Stomach (tissue), 8 donors: ENCODE measurements at regions not wholly inside any gene's neighbourhood (a gene's known extent, or its start where the extent isn't known, plus 50 kb on each side); places are given as distances from the start of the nearest gene placed in this dataset.

Experiments
- DNase-seq, 2 donors: peaks; one replicate each; pipeline versions ENCODE4 v3.0.0 to v3.0.0-alpha.2; 2013 to 2019
- H3K27ac ChIP-seq, 5 donors: fragments of 200-600 bp in 4 of 5; sonication (generic) in 4 of 5; one replicate each; pipeline ENCODE4 v1.5.1; 2013 to 2019; ENCODE audit warnings: mild to moderate bottlenecking in 1 of 5, moderate library complexity in 1 of 5
- H3K27me3 ChIP-seq, 3 donors: fragments of 200-600 bp; sonication (generic); one replicate each; pipeline ENCODE4 v1.5.1; 2017 to 2019; ENCODE audit warnings: mixed run types in 1 of 3
- H3K36me3 ChIP-seq, 4 donors: fragments of 200-600 bp; sonication (generic); 1 replicate in 3 of 4; 2 replicates in 1 of 4; pipeline ENCODE4 v1.5.1; 2016 to 2019
- H3K4me1 ChIP-seq, 4 donors: fragments of 200-600 bp; sonication (generic); one replicate each; pipeline ENCODE4 v1.5.1; 2016 to 2019
- H3K4me3 ChIP-seq, 4 donors: fragments of 200-600 bp; sonication (generic) in 3 of 4; one replicate each; pipeline ENCODE4 v1.5.1; 2016 to 2019; ENCODE audit warnings: mild to moderate bottlenecking in 1 of 4
- H3K9me3 ChIP-seq, 4 donors: fragments of 200-600 bp; sonication (generic); one replicate each; pipeline ENCODE4 v1.5.1; 2016 to 2019
- EP300 ChIP-seq: sonication (generic); formaldehyde crosslinking; IDR thresholded peaks from one replicate; pipeline ENCODE4 v1.6.1; 2017; ENCODE audit warnings: antibody characterized with exemption
- POLR2A ChIP-seq, 4 donors: fragments of 450-650 bp; IDR thresholded peaks; one replicate each; pipeline ENCODE4 v1.6.1; 2016; ENCODE audit warnings: antibody characterized with exemption in 4 of 4, control low read depth in 2 of 4, mild to moderate bottlenecking in 1 of 4, moderate library complexity in 1 of 4
- POLR2AphosphoS5 ChIP-seq, 3 donors: sonication (generic); formaldehyde crosslinking; IDR thresholded peaks; one replicate each; pipeline ENCODE4 v1.6.1; 2016; ENCODE audit warnings: antibody characterized with exemption in 3 of 3
- WGBS, 5 donors: extraction: QIAGEN DNeasy Blood & Tissue Kit in 3 of 5; methylation state at CpG; one replicate each; pipeline versions ENCODE4 v1.1.5 to v1.1.7; 2013 to 2018; 5-methylcytosine and 5-hydroxymethylcytosine counted together
- intact Hi-C: fragments of 100-400 bp; cut with DNase I; formaldehyde crosslinking; loops from one replicate; pipeline ENCODE4 v1.15.1; 2023; ENCODE audit warnings: low total_unique reads
- TF ChIP-seq, protein P1 (sequence below), 7 experiments: fragments of 450-650 bp in 4 of 7; fragments of 200-600 bp in 3 of 7; sonication (generic) in 3 of 7; IDR thresholded peaks; one replicate each; pipeline ENCODE4 v1.5.1; 2016 to 2019; ENCODE audit warnings: antibody characterized with exemption in 7 of 7, control low read depth in 2 of 7, mild to moderate bottlenecking in 1 of 7
- donor health status: healthy with polysubstance abuse.
- donor health status: Bipolar disorder and iron deficiency.
- donor health status: healthy.

DNA sequence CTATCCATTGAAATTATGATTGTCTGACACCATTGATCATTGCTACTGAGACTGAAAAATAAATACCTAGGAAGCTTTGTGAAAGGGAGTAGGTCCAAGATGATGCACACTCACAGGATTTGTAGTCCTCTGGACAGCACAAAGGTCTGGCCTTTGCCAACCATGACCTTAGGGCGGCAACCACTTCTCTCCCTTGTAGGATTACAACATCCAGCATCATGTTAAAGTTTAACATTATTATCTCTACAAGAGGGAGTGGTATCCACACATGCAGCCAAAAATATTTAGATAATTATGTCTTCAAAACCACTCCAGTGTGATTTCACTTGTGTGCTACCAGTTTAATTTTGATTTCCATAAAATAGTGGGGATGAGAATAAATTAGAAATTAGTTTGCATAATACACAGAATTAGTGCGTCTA, 51.1 kb upstream of the NHSL1 start:
- intact Hi-C loops, result no loop called here
- 41 to 59% (median 51%) methylated on average over 2 of the region's 2 CpGs for WGBS, 5 donors
- no peak for DNase-seq
- Histone ChIP-seq H3K4me1 (peaks cover 0 to 23% (median 12%) of the 10 kb centered on the region in 4 donors), H3K9me3 (no peaks in the 10 kb centered on the region), H3K36me3 (no peaks in the 10 kb centered on the region), H3K27ac (peak overlapping the region in 2 of 5 donors; percentile 16 to 50), H3K4me3 (no peak overlapping the region), H3K27me3 (no peaks in the 10 kb centered on the region)
- TF ChIP-seq EP300 (no peak), POLR2A (IDR thresholded peaks at IDR 0.05) (no peak), POLR2AphosphoS5 (IDR thresholded peaks at IDR 0.05) (no peak)
- TF ChIP-seq, protein P1, sequence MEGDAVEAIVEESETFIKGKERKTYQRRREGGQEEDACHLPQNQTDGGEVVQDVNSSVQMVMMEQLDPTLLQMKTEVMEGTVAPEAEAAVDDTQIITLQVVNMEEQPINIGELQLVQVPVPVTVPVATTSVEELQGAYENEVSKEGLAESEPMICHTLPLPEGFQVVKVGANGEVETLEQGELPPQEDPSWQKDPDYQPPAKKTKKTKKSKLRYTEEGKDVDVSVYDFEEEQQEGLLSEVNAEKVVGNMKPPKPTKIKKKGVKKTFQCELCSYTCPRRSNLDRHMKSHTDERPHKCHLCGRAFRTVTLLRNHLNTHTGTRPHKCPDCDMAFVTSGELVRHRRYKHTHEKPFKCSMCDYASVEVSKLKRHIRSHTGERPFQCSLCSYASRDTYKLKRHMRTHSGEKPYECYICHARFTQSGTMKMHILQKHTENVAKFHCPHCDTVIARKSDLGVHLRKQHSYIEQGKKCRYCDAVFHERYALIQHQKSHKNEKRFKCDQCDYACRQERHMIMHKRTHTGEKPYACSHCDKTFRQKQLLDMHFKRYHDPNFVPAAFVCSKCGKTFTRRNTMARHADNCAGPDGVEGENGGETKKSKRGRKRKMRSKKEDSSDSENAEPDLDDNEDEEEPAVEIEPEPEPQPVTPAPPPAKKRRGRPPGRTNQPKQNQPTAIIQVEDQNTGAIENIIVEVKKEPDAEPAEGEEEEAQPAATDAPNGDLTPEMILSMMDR (IDR thresholded peaks at IDR 0.05), result no peak

DNA sequence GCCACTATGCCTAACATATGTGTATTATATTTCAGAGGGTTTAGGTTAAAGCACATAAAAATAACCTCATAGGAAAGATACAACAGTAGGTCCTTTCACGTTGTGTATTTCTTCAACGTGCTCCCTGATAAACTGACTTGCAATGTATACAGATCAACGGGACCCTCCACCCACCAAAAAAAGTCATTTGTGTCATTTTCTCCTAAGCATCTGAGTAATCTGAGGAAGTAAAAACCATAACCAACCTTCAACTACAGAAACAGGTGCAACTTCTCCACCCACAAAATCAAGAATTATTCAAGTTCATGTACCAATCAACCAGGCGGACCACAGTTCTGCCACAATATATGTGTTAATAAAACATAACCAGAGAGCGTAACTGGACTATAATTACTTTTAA, 54.9 kb upstream of the NHSL1 start:
- Histone ChIP-seq H3K4me3 (no peak overlapping the region), H3K4me1 (peaks cover 0 to 20% (median 11%) of the 10 kb centered on the region in 4 donors), H3K27me3 (no peaks in the 10 kb centered on the region), H3K36me3 (no peaks in the 10 kb centered on the region), H3K27ac (no peak overlapping the region), H3K9me3 (no peaks in the 10 kb centered on the region)
- intact Hi-C loops, result no loop called here
- TF ChIP-seq EP300 (no peak), POLR2AphosphoS5 (IDR thresholded peaks at IDR 0.05) (no peak), POLR2A (IDR thresholded peaks at IDR 0.05) (no peak)
- TF ChIP-seq, protein P1 (IDR thresholded peaks at IDR 0.05), result no peak
- 41 to 58% (median 47%) methylated on average over 5 of the region's 5 CpGs for WGBS, 5 donors
- no peak for DNase-seq

DNA sequence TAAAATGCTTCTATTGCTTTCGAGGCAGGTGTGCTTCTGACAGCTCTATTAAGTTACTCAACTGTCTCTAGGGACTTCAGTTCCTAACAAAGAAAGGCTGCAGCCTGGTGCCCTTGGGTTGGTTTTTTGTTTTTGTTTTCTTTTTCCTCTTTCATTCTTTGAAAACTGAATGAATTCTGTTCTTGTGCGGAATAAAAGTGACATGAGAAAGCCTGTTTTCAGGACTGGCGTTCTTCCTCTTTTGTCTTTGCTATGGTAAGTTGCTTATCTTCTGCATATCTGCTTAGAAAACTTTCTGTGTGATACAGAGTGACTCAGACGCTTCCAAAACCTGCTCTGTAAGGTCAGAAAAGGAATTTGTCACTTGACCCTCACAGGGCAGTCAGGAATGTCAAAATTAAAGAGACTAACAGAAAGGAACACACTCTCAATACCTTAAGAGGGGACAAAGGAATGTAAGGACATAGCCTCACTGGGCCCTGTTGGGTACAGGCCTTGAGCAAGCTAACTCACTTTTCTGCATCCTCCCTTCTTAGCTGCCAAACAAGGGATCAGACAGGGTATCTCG, 56.2 kb upstream of the NHSL1 start:
- TF ChIP-seq EP300, result no peak
- TF ChIP-seq, protein P1 (IDR thresholded peaks at IDR 0.05), result no peak
- TF ChIP-seq POLR2A (IDR thresholded peaks at IDR 0.05), result no peak
- TF ChIP-seq POLR2AphosphoS5 (IDR thresholded peaks at IDR 0.05), result no peak
- intact Hi-C loops, result no loop called here
- Histone ChIP-seq H3K4me1 (peaks cover 4 to 16% (median 14%) of the 10 kb centered on the region in 4 donors), H3K27ac (peak overlapping the region in 3 of 5 donors; percentile 14 to 55 (median 46)), H3K36me3 (no peaks in the 10 kb centered on the region), H3K4me3 (no peak overlapping the region), H3K27me3 (no peaks in the 10 kb centered on the region), H3K9me3 (no peaks in the 10 kb centered on the region)
- no peak for DNase-seq
- 30 to 55% (median 40%) methylated on average over 5 of the region's 5 CpGs for WGBS, 5 donors

DNA sequence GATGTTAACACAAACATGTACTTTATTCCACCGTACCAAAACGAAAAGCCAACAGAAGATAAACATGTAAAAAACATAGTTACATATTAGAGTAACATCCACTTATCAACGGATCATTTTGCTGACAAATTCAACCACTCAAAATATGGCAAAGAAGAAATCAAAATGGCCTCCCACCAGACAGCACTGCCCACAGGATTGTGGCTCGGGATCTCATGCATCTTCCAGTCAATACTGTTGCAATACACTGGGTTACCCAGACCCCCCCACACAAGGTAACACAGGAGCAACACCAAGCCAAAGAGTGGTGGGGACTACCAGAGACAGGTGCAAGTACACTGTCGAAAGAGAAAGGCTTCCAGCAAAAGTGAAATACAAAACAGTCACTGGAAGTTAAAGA, 57.9 kb upstream of the NHSL1 start:
- no peak for DNase-seq
- no peaks in the 10 kb centered on the region for H3K9me3 ChIP-seq
- H3K36me3 ChIP-seq, result no peaks in the 10 kb centered on the region
- H3K27me3 ChIP-seq, result no peaks in the 10 kb centered on the region
- H3K4me3 ChIP-seq, result no peak overlapping the region
- peaks cover 11 to 22% (median 18%) of the 10 kb centered on the region in 4 donors for H3K4me1 ChIP-seq
- TF ChIP-seq, protein P1 (IDR thresholded peaks at IDR 0.05), result no peak
- TF ChIP-seq POLR2AphosphoS5 (IDR thresholded peaks at IDR 0.05), result no peak
- TF ChIP-seq POLR2A (IDR thresholded peaks at IDR 0.05), result no peak
- intact Hi-C loops, result no loop called here
- no peak overlapping the region for H3K27ac ChIP-seq
- 69 to 80% (median 77%) methylated on average over 5 of the region's 5 CpGs for WGBS, 5 donors
